HG03280 (cell line): ENCODE measurements at regions not wholly inside any gene's neighbourhood (a gene's known extent, or its start where the extent isn't known, plus 50 kb on each side); places are given as distances from the start of the nearest gene placed in this dataset.
"Not testable (repeated sequence)": the region's sequence is repeated elsewhere in the genome, so short reads cannot be mapped to it uniquely, and the experiment has no call there.

ENCODE experiments used
- ATAC-seq: cut with Tn5 transposase; IDR thresholded peaks from one replicate; pipeline ENCODE4 v1.9.1; 2021; ENCODE audit warnings: mild to moderate bottlenecking, moderate library complexity; ENCODE audit not compliant: unreplicated experiment

GRCh38 chr13:111411919-111412650, 91.6 kb downstream of the TEX29 start:
- ATAC-seq: no peak

GRCh38 chr13:111413407-111414187, 93.2 kb downstream of the TEX29 start:
- no peak for ATAC-seq

GRCh38 chr13:111414341-111414740, 93.9 kb downstream of the TEX29 start:
- ATAC-seq: no peak

GRCh38 chr13:111415246-111415645, 94.8 kb downstream of the TEX29 start:
- ATAC-seq: no peak

GRCh38 chr13:111415765-111416164, 95.3 kb downstream of the TEX29 start:
- no peak for ATAC-seq

GRCh38 chr13:111418101-111418500, 97.7 kb downstream of the TEX29 start:
- no peak for ATAC-seq

- ATAC-seq: no peak
Measured at GRCh38 chr13:111420113-111420876, 99.9 kb downstream of the TEX29 start.

- no peak for ATAC-seq
Measured at GRCh38 chr13:111421216-111421615, 100.8 kb downstream of the TEX29 start.

- ATAC-seq: no peak
Measured at GRCh38 chr13:111422348-111422747, 101.9 kb downstream of the TEX29 start.

GRCh38 chr13:111423168-111423785, 102.8 kb downstream of the TEX29 start:
- no peak for ATAC-seq

GRCh38 chr13:111424134-111424533, 103.7 kb downstream of the TEX29 start:
- no peak for ATAC-seq

- ATAC-seq: no peak
Measured at GRCh38 chr13:111425326-111425725, 104.9 kb downstream of the TEX29 start.

GRCh38 chr13:111429064-111429558, 108.7 kb downstream of the TEX29 start:
- peak; percentile 47 for ATAC-seq

- no peak for ATAC-seq
Measured at GRCh38 chr13:111431206-111431605, 110.8 kb downstream of the TEX29 start.

- no peak for ATAC-seq
Measured at GRCh38 chr13:111434578-111435159, 114.2 kb downstream of the TEX29 start.

- ATAC-seq: no peak
Measured at GRCh38 chr13:111436446-111436845, 116.0 kb downstream of the TEX29 start.

GRCh38 chr13:111437417-111437816, 117.0 kb downstream of the TEX29 start:
- ATAC-seq: no peak

GRCh38 chr13:111437856-111438547, 117.6 kb downstream of the TEX29 start:
- ATAC-seq: no peak

- ATAC-seq: not testable (repeated sequence)
Measured at GRCh38 chr13:111440492-111440891, 120.0 kb downstream of the TEX29 start.

- no peak for ATAC-seq
Measured at GRCh38 chr13:111443981-111444380, 123.5 kb downstream of the TEX29 start.
